Endometrial microvascular endothelial cells (primary cell): ENCODE measurements at regions not wholly inside any gene's neighbourhood (a gene's known extent, or its start where the extent isn't known, plus 50 kb on each side); places are given as distances from the start of the nearest gene placed in this dataset.

Experiments used
- in situ Hi-C: cut with HindIII; loops from 2 replicates; pipeline ENCODE4 v1.10.0; 2017; ENCODE audit warnings: low sequenced_read_pairs, low pct_unique_long_range_greater_than_20kb; ENCODE audit errors: inconsistent ontology term

- in situ Hi-C loops = no loop called here
Observed at GRCh38 chr6:100166956-100167355, 172.9 kb upstream of the MCHR2 start.

GRCh38 chr6:100165442-100165841 is 171.4 kb upstream of the MCHR2 start:
- in situ Hi-C loops = no loop called here

DNA sequence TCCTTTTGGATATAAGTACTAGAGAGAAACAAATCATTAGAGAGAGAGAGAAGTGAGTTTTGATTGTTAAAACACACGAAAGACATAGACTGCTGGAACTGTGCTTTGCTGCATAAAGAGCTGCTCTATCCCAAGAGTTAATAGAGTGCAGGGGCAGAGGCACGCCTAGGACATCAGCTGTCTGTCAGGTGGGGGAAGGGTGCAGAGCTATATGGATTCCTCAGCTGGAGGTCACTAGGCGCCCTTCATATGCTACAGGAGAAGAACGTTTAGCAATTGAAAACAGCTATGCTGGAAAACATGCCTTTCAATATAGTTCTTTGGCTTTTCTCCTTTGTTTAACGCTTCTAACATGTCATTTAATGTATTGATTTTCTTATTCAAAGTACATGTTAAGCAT is 169.0 kb upstream of the MCHR2 start:
- in situ Hi-C loops = no loop called here

DNA sequence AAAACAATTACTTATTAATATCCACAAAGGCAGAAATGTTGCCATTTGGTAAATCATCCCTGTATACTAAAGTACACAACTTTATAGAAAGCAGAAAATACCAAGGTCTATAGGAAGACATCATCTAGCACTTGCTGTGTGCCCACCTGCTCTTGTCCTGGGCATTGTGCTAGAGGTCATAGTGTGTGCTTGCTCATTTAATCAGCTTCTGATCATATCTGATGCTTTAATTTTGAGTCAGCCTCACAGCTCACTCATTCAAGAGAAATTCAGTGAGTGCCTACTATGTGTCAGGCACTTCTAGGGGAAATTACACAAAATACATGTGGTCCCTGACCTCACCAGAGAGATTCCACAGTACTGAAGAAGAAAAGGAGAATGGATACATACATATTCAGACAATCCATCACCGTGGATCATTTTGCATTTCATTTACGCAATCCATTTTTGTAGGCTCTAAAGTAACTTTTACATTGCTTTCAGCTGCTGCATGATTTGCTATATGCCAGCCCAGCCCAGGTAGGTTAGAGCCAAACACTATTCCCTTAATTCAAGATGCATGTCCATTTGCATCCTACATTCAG is 167.9 kb upstream of the MCHR2 start:
- in situ Hi-C loops = no loop called here

GRCh38 chr6:100160930-100161329 is 166.9 kb upstream of the MCHR2 start:
- in situ Hi-C loops = no loop called here

- in situ Hi-C loops = no loop called here
Observed at GRCh38 chr6:100155141-100155540, 161.1 kb upstream of the MCHR2 start.

- in situ Hi-C loops = no loop called here
Observed at GRCh38 chr6:100153636-100154275, 159.7 kb upstream of the MCHR2 start.

GRCh38 chr6:100152201-100152600 is 158.2 kb upstream of the MCHR2 start:
- in situ Hi-C loops = no loop called here

- in situ Hi-C loops = no loop called here
Observed at GRCh38 chr6:100144991-100145390, 151.0 kb upstream of the MCHR2 start.

DNA sequence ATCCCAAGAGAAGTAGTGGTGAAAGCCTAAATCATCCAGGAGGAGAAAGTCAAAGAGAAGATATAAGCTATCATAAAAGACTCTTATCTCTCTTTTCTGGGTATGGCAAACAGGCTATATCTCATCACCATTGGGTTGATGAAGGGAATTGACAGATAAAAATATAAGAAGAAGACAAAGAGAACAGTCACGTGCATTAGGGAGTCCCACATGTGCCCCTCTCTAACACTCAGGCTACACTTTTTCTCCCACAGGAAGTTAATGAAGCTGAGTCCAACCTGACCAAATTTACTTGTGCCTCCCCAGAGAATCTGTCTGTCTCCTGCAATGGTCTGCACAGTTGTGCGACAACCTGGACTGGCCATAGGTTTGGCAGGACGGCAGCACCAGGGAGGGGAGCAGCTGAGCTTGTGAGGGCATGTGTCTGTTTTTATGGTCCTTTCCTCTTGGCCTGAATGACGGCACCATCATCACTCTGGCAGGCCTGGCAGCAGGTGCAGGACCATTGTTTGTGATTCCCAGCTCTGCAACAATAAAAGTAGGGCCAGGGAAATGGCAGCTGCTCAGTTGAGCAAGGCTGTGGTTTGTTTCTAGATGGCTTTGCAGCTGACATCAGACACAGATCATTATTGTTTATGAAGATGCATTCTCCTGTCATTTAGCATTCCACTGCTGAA is 144.5 kb upstream of the MCHR2 start:
- in situ Hi-C loops = no loop called here

GRCh38 chr6:100137759-100138158 is 143.7 kb upstream of the MCHR2 start:
- in situ Hi-C loops = no loop called here

DNA sequence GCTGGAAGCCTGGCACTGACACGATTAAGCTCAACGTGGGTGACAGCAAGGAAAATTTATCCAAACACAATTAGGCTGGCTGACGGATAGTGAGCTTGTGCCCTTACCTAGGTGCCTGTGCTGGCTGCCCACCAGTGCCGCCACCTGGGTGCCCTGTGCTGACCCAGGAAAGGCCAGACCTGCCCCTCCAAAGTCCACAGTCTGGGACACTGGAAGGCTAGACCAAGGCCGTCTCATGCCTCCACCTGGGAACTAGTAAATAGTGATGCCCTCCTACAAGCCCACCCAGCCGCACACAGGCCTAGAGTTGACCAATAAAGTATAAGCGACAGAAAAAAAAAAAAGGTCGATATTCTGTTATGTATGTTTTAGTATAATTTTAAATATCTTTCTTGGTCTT is 142.6 kb upstream of the MCHR2 start:
- in situ Hi-C loops = no loop called here

GRCh38 chr6:100135977-100136376 is 142.0 kb upstream of the MCHR2 start:
- in situ Hi-C loops = no loop called here

DNA sequence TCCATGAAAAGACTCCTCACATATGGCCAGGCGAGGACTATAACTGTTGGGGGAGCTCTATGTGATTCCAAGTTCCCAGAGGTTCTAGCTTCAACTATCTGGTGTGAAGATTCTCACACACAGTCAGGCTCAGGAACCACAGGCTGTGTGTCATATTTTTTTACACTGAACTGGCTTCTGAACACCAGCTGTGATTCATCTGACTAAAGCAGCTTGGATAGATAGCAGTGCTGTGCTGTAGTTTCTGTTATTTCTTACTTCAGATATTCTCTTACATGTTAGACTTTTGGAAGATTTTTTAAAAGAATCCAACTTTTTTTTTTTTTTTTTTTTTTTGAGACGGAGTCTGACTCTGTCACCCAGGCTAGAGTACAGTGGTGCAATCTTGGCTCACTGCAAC is 140.7 kb upstream of the MCHR2 start:
- in situ Hi-C loops = no loop called here

DNA sequence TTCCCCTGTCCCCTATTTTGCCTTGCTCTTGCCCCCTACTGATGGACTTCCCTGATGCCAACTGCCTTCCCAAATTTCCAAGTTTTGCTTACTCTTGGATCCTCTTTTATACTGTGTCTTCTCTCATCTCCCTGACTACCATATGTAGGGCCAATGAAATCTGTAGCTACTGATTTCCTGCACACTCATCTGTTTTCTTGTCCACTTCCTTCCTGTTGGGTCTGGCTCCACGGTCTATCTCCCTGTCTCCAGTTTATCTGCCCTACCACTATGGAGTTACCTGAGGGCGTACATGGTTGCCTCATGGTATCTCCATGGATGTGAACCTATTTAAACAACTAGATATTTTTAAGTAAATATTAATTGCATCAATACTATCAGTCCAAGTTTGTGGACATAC is 140.3 kb upstream of the MCHR2 start:
- in situ Hi-C loops = no loop called here

DNA sequence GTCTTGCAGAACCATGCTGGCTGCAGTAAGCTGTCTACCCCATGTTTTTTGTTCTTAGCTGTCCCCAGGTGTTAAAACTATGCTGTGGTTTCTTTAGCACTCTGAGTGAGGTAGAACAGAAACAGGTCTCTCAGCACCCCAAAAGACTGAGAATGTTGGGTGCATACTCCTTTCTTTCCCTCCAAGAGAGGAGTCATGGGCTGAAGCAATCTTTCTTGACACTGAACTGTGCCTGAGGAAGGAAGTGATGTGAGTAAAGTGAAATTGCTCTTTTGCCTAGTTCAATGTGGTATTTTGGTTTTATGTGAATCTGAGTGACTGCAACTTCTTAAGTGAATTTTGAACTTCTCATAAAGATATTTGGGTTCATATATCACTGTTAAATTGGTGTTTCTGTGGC is 138.0 kb upstream of the MCHR2 start:
- in situ Hi-C loops = no loop called here

DNA sequence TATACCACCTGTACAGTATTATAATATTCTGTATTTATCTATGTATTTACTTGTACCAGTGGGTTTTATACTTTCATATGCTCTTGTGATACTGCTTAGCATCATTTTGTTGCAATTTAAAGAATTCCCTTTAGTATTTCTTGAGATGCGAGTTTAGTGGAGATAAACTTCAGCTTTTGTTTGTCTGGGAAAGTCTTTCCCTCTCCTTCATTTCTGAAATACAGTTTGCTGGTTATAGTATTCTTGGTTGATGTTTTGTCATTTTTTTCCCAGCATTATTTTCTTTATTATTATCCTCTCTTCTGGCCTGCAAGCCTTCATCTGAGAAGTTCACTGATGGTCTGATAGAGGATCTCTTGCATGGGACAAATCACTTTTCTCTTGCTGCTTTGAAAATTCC is 136.6 kb upstream of the MCHR2 start:
- in situ Hi-C loops = no loop called here

DNA sequence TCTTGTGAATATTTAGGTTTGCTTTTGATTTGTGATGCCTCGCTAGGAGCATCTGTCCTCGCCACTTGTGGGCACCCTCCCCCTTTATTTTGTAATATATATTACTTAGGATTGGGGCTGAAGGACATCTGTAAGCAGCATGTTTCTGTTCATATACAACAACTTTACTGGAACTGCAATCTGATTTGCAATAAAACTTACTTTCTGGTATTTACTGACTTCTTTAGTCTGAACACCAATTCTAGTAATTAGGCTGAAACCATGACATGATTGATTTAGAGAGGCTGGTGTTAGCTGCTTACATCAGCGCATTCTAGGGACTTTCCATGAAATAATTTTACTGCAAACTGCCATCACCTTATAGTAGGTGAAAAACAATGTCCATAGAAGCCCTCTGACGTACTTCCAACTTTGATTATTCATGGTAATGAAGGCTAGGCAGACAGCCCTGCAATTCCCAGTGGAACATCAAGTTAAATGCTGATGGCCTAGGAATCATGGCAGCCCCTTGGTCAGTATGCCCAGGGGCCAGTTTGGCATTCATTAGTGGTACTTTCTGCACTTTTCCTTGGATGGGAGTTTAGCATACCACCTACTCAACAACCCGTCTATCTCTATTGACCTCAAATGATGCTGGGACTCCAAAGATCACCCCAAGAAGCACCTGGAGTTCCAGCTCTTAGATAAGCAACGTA is 132.9 kb upstream of the MCHR2 start:
- in situ Hi-C loops = no loop called here

- in situ Hi-C loops = loop anchor here (25.0 kb wide), 1 partner anchor 340 kb away; the partner anchor contains the start of gene SIM1
Observed at GRCh38 chr6:100121854-100122609, 128.0 kb upstream of the MCHR2 start.
